NCI-H187 (cell line): ENCODE measurements at regions not wholly inside any gene's neighbourhood (a gene's known extent, or its start where the extent isn't known, plus 50 kb on each side); places are given as distances from the start of the nearest gene placed in this dataset.

Source experiments
- DNase-seq, 2 experiments: peaks; one replicate each; lab custom pipeline; 2025; lab: John Stamatoyannopoulos, UW

DNA sequence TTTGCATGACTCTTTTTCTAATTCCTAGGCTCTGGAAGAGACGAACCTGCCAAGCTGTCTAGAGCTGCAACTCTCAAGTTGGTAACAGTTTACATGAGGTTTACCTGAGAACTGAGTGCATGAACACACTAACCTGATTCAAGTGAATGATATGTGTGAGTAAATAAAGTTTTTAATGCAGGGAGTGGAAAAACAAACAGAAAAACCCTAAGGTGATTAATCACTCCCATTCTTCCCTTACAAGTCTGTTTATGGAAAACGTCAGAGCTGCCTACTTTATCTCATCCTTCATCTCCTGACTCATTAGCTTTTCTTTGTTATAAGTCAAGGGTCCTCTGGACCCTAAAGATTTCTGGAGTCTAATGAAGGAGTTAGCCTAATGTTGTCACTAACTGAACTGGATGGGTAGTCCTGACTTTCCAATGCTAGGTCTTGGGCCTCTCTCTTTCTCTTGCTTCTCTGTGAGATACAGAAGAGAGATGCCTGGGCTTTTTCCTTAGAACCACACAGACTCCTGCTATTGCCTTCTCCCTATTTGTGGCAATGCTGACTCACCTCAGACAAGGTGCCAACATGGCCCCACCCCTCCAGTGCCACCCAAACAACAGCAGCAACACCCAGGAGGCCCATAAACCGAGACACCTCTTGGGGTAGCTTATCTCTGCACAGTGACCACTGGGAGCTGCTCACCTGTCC is 952.4 kb downstream of the EPHA4 start:
- DNase-seq, result no peak

DNA sequence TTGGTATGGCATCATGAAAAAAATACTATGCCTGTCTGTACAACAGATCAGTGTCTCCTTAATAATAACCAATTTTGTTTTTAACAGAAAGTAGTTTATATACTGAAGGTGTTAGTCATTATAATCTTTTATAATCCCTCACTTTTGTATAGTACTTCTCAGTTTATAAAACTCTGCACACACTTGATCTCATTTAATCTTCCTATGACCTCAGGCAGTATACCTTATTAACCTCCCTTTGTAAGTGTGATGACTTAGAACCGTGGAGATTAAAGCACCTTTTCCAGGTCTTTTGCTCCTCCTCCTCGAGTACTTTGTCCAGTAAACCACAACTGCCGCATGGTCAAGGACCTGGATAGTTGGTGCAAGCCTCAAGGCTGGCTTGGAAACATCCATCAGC is 945.5 kb downstream of the EPHA4 start:
- DNase-seq, result no peak

DNA sequence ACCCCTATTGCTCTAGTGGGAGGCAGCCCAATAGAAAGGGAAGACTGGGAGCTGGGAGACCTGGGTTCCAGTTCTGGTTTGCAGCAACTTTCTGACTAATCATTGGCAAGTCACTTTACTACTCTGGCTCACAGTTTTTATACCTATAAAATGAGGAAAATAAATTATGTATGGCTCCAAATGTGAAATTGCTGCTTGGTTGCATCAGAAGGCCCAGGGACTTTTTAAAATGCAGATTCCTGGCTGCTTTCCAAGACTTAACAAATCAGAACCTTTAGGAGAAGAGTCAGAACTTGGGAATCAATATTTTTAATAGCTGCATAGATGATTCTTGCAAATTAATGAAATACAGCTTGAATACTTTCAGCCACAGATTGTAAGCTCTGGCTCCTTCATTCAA is 943.9 kb downstream of the EPHA4 start:
- DNase-seq, result no peak

DNA sequence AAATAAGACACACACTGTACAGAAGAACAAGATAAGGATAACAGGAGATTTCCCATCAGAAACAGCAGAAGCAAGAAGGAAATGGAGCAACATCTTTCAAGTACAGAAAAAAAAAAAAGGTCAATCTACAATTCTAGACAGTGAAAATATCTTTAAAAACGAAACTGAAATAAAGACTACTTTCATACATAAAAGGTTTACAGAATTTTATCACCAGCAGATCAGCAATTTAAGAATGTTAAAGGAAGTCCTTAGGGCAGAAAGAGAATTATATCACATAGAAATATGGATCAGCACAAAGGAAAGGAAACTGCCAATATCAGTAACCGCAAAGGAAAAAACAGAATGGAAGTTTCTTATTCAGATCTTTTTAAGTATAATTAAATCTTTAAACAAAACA is 931.0 kb downstream of the EPHA4 start:
- DNase-seq, result no peak

DNA sequence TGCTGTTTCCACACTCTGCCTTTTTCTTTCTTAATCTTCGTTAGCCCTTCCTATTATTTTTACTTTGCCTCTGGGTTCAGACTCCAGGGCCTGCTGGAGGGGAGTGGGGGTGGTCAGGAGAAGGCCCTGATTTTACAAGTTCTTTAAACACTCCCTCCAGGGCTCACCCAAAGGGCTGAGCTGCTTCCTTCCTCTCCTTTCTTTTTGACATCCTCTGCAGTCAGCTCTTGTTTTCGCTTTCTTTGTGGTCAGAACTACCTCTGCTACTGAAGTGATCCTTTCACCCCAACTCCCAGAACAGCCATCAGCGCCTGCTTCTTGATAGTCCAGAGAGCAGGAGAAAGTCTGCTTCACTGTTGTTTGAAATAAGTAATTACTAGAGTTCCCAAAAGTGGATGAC is 925.7 kb downstream of the EPHA4 start:
- DNase-seq, result no peak

DNA sequence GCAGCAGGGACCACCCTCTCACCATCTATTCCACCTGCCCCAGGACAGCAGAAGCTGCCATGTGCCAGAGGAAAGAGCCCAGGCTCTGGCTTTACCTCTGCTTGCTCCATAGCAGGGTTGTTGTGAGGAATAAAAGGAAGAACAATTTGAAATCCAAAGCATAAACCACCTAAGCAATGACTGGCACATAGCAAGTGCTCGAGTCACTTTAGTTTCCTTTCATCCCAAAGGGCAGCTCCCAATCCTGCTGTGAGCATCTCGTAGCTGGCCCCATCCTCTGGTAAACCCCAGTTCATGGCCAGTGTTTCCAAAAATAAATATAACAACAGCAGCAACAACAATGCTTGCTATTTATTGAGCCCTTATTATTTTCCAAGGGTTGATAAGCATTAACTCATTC is 923.5 kb downstream of the EPHA4 start:
- no peak for DNase-seq

DNA sequence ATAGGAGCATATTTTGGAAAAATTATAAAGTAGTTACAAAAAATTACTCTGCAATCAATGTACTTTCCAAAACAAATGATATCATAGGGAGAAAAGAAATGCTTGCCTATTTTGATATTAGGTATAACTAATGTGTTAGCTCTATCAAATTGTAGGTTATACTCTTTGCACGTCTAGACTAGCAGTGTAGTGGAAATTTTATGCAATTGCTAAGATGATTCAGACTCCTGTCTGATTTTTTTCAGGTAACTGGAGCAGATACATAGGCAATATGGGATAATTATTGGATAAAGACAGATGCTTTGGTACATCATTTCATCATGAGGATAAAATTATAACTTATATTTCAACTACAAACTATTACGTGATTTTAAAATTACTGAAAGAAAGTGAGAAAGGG is 918.3 kb downstream of the EPHA4 start:
- no peak for DNase-seq

DNA sequence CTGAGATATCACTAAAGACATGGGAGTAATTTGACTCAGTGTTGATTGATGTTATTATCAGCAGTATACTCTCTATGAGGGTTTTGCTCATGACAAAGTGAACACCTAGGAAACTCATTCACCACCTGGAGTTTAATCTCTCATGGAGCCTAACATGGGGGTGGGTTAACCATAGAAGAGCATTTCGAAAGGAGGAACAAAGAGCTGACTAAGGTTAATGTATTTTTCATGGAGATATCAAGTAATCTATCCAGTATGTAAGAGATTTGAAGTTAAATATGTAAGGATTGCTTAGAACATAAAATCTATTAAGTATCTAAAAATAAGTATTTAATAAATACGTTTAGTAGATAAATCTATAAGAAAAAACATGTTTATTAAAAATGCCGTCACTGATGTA is 917.8 kb downstream of the EPHA4 start:
- no peak for DNase-seq

DNA sequence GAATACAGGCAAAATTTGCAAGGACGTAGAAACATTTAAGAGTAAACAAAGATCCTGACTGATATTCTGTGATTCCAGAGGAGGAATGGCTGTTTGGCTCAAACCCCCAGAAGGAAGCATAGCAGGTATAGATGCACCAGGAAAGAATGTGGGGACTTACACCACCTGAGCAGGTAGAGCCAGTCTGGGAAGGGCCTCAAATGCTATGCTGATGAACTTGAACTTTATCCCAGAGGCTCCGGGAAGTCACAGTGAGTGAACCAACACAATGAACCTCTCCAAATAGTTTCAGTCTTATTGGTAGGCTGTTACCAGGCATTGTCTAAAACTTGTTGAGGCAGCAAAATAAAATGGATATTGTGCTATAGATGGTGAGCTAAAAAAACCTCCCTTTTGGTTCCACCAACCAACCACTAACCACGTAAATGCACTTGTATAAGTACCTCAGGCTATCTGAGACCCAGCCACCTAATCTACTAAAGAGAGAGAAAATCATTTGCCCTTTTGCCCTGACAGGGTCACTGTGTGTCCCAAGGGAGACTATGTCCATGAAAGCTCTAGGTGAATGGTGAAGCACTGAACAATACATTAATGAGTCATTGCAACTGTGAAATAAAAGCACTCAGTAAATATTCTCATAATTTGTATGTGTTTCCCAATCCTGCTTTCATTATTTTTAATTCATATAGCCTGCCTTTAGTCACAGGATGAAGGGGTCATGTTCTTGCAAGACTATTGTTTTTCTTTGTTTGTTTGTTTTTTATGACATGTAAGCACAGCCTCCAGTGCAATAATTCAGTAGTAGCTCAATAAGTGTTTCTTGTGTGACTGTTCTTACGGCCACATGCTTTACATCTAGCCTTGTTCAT is 911.6 kb downstream of the EPHA4 start:
- DNase-seq, result no peak

DNA sequence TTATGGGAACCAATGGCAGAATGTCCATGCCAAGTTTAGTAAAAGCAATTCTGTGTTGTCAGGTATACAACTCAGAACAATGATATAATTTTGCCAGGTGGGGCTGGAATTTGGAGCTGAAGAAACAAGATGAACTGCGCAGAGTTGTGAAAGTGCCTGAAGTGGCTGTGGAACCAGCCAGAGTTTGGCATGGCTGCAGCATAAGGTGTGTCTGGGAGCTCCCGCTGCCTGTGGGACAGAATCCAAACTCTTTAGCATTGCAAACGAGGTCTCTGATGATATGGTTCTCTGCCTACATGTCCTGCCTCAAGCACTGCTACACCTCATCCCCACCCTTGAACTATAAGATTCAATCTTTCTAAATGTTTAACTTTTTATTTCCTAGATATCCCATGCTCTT is 909.7 kb downstream of the EPHA4 start:
- DNase-seq, result no peak

DNA sequence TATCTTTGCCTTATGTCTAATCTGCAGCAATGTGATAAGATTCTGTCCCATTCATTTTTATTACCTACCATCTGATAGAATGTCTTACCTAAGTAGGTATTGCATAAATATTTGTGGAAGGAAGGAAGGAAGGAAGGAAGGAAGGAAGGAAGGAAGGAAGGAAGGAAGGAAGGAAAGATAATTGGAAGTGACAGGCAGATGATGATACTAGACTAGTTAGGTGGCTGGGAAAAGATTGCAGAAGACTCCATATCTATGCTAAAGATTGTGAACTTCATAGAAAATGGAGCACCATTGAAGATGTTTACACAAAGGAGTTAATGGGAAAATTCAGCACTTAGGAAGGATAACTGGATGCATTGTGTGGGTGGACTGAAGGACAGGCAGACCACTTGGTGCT is 909.0 kb downstream of the EPHA4 start:
- DNase-seq, result no peak

DNA sequence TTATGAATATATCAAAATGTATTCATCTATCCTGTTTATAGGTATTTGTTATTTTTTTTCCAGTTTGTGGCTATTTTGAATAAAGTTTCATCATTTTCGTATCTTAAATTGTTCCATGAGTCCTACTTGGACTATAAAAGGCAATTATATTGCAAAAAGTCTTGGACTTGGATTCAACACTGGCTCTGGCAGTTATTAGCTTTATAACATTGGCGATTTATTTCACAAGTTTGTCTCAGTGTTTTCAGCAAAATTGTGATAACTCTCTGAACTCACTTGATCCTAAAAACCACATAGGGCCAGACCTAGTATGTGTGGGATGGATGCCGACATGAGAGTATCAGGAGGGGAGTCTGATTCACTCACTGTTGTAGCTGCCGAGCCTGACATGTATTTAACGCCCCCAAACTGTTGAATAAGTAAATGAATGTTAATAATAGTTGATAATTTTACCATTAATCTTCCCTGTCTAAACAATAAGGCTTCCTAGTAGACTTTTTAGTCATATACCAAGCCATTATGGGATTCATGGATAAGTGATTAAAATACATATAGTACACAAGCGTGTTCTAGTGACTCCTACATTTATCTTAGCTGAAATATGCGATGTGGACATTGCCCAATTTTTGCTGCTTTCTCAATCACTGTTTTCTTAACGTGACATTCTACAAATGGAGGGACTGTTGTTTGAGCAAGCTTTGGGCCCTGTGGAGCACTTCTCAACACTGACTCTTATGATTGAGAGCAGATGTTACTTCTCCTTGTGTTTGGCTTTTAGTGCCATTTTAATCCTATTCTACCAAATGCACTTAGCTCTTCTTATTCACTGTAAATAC is 907.6 kb downstream of the EPHA4 start:
- no peak for DNase-seq

DNA sequence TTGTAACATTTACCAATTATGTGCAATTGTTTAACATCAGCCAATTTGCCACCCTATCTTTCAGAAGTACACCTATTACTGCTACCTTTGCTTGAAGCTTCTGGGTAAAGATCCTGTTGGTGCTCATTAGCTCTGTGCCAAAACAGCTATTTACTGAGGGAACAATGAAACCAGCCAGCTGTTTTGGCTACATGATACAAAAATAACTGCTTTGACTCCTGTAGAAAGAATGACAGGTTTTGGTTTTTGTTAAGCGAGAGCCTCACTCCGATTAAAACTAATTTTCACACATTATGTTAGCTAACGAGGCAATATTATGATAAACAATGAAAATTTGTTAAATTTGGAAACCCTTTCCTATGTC is 907.0 kb downstream of the EPHA4 start:
- DNase-seq, result no peak

DNA sequence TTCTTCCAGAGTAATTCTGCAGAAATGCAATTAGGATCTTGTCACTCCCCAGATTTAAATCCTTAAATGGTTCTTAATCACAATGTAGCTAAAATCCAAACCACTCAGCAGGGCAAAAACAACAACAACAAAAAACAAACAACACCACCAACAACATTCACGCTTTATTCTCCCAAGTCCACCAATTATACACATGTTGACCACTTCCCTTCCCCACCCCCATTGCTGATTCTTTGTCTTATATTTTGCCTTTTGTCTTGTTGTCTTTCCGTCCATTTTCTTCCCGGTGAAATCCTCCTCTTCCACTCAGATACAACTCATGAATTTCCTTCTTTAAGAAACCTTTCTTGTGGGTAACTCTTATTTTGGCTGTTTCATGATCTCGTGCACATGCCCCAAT is 902.8 kb downstream of the EPHA4 start:
- no peak for DNase-seq

DNA sequence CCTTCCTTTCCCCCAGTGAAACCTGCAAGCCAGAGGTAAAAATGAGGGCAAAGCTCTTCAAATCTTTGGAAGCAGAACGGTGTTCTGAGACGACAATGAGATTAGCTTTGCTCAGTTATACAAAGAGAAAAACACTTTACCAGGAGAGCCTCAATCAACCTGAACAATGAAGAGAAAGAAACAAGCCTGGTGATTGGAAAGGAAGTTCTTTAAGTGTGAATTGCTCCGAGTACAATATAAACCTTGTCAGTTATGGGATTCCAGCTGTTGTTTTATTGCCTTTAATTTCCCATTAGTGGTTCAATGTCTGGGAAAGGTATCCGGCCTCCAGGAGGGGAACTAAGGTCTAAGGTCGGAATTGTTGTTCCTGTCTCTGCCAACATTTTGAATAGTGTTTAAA is 901.6 kb downstream of the EPHA4 start:
- DNase-seq, result peak in 1 of 2 experiments; percentile 30

DNA sequence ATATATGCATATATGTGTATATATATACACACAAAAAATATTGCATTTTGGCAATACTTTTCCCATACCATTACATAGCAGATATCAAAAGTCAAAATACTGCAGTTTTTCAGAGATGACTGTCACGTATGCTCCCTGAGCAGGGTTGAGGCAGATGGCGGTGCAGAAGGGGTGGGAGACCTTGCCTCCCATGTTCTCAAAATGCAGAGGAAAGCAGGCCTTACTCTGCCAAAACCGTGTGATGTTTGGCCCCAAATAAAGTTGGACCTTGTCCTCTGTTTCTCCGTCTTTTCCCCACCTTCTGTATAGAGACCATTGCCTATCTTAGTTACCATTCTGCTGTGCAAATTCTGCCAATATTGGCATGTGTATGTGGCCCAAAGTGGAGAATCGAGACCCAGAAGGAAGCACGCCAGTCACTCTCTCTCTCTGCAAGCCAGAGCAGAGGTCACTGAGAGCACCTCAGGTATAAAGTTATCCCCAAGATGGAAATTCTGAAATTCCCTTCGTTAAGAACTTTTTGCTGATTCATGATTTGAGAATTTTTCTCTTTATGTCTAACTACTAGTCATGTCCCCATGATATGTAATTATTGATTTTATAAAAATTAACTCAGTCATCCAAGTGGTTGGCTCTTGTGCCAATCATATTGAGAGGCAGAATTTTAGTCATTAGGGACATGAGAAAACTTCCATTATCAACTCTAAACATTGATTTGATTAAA is 898.8 kb downstream of the EPHA4 start:
- no peak for DNase-seq

DNA sequence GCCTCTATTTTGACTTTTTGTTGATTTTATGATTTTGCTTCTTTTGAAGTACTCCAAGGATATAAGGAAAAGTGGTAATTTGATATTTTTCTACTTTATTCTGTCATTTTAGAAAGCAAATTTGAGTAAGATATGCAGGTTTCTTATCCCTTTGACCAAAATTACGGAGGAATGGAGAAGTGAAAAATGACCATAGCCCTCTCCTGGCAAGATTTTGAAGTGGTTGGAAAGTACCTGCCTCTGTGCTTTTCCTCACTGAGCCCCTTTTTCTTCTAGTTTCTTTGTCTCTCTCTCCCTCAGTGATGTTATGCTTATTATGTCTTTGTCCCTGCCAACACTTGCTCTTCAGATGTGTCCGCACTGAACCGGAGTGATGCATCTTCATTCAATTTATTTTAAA is 898.1 kb downstream of the EPHA4 start:
- DNase-seq, result no peak

DNA sequence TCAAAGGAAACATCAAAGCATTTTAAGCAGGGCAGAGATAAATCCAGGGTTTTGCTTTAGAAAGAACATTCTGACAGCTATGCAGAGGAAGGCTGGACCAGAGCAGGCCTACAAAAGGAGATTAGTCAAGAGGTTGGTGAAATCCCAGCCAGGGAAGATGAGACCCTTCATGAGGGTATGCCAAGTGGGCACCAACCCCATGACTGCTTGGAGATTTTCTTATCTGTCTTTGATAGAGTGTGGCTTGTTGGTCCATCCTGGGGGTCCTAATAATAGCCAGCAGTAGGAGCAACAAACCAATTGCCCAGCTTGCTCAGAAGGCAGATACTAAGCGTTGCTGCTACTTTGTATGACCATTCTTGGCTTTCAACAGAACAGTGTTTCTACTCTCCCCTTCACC is 895.4 kb downstream of the EPHA4 start:
- DNase-seq, result no peak

DNA sequence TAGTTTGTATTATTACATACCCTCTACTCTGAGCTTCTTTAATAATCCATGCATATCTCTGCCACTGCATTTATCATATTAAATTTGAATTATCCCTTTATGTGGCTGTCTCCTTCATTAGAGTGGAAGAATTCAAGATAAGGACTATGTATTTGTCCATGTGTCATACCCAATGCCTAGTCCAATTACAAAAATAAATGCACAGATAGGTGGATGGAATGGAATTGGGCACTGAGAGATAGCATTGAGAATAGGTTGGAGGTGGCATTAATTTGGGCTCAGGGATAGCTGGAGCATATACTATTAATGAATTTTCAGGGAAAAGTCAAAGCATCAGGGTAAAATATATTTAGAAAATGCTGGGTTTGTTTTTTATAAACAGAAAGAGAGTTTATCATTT is 893.2 kb downstream of the EPHA4 start:
- DNase-seq, result no peak

DNA sequence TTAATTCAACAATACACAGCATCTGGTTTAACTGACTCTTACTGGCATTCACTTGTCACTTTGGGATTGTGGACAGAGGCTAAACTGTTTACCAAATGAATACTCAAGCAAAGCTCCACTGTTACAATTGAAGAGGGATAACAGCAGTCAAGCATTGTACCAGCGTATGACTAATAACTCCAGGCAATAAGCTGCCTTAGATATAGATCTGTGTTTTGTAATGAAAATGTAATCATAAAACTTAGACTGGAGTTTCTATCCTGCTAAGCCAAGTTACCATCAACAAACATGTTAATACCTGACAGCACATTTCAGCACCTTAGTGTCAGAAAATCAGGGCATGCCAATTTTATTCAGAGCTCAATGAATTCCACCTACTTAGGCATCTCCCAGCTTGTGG is 889.5 kb downstream of the EPHA4 start:
- no peak for DNase-seq

DNA sequence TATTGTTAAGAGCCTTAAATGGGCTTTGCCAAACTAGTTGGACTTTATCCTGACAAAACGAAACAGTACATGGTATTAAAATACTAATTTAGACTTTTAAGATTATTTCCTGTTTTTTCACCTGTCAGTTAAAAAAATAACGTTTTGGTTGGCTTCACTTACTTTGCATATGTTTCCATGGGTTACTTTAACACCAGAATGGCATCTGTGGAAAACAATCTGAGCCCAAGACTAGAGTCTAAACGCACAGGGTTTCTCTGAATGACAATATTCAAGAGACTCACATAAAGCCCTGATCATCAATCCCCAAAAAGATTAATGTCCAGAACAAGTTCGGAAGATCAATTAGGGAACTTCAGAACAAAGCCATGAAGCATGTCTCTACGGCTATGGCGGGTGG is 888.0 kb downstream of the EPHA4 start:
- no peak for DNase-seq

DNA sequence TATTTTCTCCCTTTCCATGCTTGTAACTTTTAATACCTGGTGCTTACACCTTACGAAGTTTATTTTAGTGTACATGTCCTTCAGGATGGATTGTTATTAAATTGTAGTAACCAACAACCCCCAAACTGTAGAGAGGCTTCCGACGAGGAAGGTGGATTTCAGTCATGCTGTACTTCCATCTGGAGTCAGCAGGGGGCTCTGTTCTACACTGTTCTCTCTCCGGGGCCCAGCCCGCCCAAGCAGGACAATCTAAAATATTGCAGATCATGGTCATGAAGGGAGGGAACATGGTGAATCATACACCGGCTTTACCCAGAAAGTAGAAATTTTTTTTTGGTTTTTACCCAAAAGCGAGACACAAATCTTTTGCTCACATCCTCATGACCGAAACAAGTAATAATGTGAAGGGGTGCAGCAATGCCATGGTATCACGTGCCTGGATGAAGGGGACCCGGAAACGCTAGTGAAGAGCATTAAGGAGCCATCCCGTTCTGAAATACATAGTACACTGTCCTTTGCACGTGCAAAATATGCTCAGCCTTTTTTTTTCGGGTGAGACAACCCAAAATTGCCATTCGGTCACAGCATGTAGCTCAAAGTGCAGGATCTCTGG is 884.8 kb downstream of the EPHA4 start:
- DNase-seq, result peak in 1 of 2 experiments; percentile 1
